Testis (tissue), 2 donors: ENCODE measurements at regions not wholly inside any gene's neighbourhood (a gene's known extent, or its start where the extent isn't known, plus 50 kb on each side); places are given as distances from the start of the nearest gene placed in this dataset.

Experiments
- POLR2A ChIP-seq: fragments of 450-650 bp; IDR thresholded peaks from one replicate; pipeline ENCODE4 v1.6.1; 2017; ENCODE audit warnings: antibody characterized with exemption, mild to moderate bottlenecking, moderate library complexity
- TF ChIP-seq, protein P1 (sequence below), 3 experiments: fragments of 450-650 bp in 2 of 3; fragments of 200-600 bp in 1 of 3; sonication (generic) in 1 of 3; IDR thresholded peaks; one replicate each; pipeline ENCODE4 v1.5.1; 2016 to 2019; ENCODE audit warnings: antibody characterized with exemption in 3 of 3, mild to moderate bottlenecking in 2 of 3, moderate library complexity in 1 of 3

- TF ChIP-seq, protein P1, sequence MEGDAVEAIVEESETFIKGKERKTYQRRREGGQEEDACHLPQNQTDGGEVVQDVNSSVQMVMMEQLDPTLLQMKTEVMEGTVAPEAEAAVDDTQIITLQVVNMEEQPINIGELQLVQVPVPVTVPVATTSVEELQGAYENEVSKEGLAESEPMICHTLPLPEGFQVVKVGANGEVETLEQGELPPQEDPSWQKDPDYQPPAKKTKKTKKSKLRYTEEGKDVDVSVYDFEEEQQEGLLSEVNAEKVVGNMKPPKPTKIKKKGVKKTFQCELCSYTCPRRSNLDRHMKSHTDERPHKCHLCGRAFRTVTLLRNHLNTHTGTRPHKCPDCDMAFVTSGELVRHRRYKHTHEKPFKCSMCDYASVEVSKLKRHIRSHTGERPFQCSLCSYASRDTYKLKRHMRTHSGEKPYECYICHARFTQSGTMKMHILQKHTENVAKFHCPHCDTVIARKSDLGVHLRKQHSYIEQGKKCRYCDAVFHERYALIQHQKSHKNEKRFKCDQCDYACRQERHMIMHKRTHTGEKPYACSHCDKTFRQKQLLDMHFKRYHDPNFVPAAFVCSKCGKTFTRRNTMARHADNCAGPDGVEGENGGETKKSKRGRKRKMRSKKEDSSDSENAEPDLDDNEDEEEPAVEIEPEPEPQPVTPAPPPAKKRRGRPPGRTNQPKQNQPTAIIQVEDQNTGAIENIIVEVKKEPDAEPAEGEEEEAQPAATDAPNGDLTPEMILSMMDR (IDR thresholded peaks at IDR 0.05) = no peak
- TF ChIP-seq POLR2A = no peak
Measured at GRCh38 chr14:71168564-71169427, 261.5 kb downstream of the PCNX1 start.
